LNCaP clone FGC (cell line): ENCODE measurements at regions not wholly inside any gene's neighbourhood (a gene's known extent, or its start where the extent isn't known, plus 50 kb on each side); places are given as distances from the start of the nearest gene placed in this dataset.

Experiments
- DNase-seq: peaks from one replicate; pipeline ENCODE4 v3.0.0-alpha.2; 2011; ENCODE audit warnings: low read depth
- H3K4me3 ChIP-seq: 2 replicates; pipeline ENCODE4 v1.5.1; 2011; ENCODE audit warnings: mild to moderate bottlenecking, low read depth, low read length, control low read depth
- CTCF ChIP-seq: IDR thresholded peaks from 2 replicates; pipeline ENCODE4 v1.5.1; 2012; ENCODE audit warnings: mild to moderate bottlenecking; ENCODE audit not compliant: control insufficient read depth, insufficient read depth; ENCODE audit errors: extremely low read depth

DNA sequence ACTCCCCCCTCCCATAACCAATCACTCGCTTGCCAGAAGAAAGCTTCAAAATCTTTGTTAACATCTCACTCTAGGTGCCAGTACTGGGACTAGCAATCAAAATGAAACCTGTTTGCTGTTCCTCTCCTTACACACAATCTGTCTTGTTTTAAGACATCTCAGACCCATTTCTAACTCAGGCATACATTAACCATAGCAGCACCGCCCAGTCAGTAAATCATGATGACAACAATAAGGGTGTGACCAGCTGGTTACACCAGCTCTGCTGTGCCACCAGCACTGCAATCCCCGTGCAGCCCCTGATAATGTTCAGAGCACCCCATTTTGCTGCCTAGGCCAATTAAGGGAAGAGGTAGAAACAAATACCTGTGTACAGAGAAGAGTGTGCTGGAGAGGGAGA, 185.2 kb upstream of the TAB2 start:
- no peak overlapping the region for H3K4me3 ChIP-seq
- no peak for TF ChIP-seq CTCF
- DNase-seq: no peak

- H3K4me3 ChIP-seq: no peak overlapping the region
- no peak for TF ChIP-seq CTCF
- no peak for DNase-seq
These were observed 183.0 kb upstream of the TAB2 start for GRCh38 chr6:149134511-149134933.

- H3K4me3 ChIP-seq: no peak overlapping the region
- DNase-seq: no peak
- no peak for TF ChIP-seq CTCF
These were observed 181.7 kb upstream of the TAB2 start for GRCh38 chr6:149135809-149136208.

GRCh38 chr6:149136273-149136912, 181.1 kb upstream of the TAB2 start:
- TF ChIP-seq CTCF: no peak
- no peak for DNase-seq
- H3K4me3 ChIP-seq: no peak overlapping the region

- H3K4me3 ChIP-seq: no peak overlapping the region
- no peak for TF ChIP-seq CTCF
- no peak for DNase-seq
These were observed 180.6 kb upstream of the TAB2 start for GRCh38 chr6:149136913-149137286.

DNA sequence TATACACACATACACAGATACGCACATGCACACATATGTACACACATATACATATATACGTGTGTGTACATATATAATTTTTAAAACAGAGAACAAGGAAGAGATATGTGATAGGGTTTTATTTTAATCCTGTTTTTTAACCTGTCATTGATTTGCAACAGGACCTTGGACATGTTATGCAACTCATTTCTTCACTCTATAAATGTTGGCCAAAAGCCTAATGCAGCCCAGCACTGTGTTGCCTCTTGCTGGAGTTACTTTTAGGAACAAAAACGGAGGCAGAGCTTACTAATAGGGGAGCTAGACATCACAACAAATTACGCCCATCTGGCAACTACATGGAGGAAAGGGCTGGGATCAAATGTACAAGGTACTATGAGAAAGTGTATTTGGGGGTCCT, 179.9 kb upstream of the TAB2 start:
- no peak for TF ChIP-seq CTCF
- no peak overlapping the region for H3K4me3 ChIP-seq
- no peak for DNase-seq

DNA sequence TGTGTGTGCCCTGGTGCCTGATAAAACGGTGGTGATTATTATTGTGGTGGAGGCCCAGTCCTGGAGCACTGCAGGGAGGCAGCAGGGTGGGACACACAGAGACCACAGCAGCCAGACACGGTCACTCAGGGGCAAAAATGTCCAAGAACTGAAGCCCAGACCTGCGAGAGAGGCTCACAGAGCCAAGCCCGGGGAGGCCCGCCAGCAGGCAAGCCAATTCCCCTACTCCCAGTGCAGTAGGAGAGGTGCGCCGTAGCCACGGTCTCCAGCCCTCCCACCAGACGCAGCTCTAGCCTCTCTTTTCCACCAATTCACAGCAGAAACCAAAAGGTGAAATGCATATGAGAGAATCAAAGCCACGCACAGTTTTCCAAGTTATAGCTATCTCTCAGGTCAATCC, 179.4 kb upstream of the TAB2 start:
- DNase-seq: no peak
- no peak for TF ChIP-seq CTCF
- H3K4me3 ChIP-seq: no peak overlapping the region
